ENCODE measurements at regions not wholly inside any gene's neighbourhood (a gene's known extent, or its start where the extent isn't known, plus 50 kb on each side); places are given as distances from the start of the nearest gene placed in this dataset.

DNA sequence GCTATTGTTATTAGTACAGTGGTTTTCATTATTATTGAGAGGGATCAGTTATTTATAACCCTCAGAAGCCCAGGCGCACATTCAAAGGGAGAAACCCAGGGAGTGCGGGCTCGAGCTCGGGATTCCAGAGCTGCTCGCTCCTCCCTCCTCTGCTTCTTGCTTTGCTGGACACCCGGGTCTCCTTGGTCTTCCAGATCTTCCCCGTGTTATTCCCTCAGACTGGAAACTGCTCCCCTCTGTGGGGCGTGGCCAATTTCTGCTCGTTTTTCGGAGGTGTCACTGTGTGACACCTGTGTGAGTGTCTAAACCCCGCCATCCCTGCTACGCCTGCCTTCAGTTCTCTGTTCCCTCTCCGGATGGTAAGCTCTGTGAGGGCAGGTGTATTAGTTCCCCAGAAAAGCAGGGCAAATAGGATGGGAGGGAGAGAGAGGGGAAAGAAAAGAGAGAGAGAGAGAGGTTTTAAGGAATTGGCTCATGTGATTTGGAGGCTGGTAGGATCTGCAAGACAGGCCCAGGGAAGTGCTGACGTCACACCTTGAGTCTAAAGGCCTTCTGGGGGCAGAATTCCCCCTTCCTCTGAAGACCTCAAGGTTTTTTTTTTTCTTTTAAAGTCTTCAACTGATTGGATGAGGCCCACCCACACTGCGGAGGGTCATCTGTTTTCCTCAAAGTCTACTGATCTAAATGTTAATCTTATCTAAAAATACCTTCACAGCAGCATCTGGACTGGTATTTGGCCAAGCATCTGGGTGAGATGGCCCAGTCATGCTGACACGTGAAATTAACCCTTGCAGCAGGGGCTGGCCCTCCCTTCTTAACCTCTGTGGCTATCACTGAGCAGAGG lies 457.3 kb upstream of the ID2 start:
- TF ChIP-seq EZH2 (optimal IDR thresholded peaks at IDR 0.05; ENCODE audit: low read depth, low read length) (no peak), EZH2phosphoT487 (IDR thresholded peaks at IDR 0.05; ENCODE audit: low read length) (no peak)
- TF ChIP-seq, protein P1, sequence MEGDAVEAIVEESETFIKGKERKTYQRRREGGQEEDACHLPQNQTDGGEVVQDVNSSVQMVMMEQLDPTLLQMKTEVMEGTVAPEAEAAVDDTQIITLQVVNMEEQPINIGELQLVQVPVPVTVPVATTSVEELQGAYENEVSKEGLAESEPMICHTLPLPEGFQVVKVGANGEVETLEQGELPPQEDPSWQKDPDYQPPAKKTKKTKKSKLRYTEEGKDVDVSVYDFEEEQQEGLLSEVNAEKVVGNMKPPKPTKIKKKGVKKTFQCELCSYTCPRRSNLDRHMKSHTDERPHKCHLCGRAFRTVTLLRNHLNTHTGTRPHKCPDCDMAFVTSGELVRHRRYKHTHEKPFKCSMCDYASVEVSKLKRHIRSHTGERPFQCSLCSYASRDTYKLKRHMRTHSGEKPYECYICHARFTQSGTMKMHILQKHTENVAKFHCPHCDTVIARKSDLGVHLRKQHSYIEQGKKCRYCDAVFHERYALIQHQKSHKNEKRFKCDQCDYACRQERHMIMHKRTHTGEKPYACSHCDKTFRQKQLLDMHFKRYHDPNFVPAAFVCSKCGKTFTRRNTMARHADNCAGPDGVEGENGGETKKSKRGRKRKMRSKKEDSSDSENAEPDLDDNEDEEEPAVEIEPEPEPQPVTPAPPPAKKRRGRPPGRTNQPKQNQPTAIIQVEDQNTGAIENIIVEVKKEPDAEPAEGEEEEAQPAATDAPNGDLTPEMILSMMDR (IDR thresholded peaks at IDR 0.05; ENCODE audit: low read length), result no peak
